K562 (cell line): ENCODE measurements at regions not wholly inside any gene's neighbourhood (a gene's known extent, or its start where the extent isn't known, plus 50 kb on each side); places are given as distances from the start of the nearest gene placed in this dataset.

Experiments
- ATAC-seq: fragments of 200-7000 bp; cut with Tn5 transposase; 3 replicates; pipeline ENCODE4 v1.9.1; 2020; ENCODE audit warnings: moderate library complexity
- BruUV-seq: library from RNA; stranded (reverse); fragments of 400-500 nt; replicated peaks from 2 replicates; lab custom pipeline; 2021; lab: Mats Ljungman, UMichigan
- CTCF ChIA-PET: fragments of 300-600 bp; formaldehyde crosslinking; extraction: SDS; loops from one replicate; lab custom pipeline; 2021; ENCODE audit warnings: low intra/inter-chr PET ratio; lab: Yijun Ruan, JAX
- POLR2A ChIA-PET: fragments of 300-600, 350-650 bp; sonication (Branson Sonifier 250); formaldehyde crosslinking; extraction: SDS; loops from one replicate; lab custom pipeline; 2021; ENCODE audit warnings: antibody characterized with exemption, inconsistent platforms; lab: Yijun Ruan, JAX
- DNase-seq, 4 experiments: peaks; one replicate each; pipeline versions ENCODE4 v3.0.0 to v3.0.0-alpha.2; 2011 to 2018; ENCODE audit warnings: low spot score in 3 of 4, mixed read lengths in 3 of 4; ENCODE audit errors: extremely low read depth in 1 of 4
- FAIRE-seq: peaks from 2 replicates; lab custom pipeline; 2011; peaks lifted over from hg19 to GRCh38; lab: Jason Lieb, UNC
- H2AFZ ChIP-seq: 2 replicates; pipeline ENCODE4 v1.6.0; 2011; ENCODE audit warnings: low read depth, low read length, control low read depth, inconsistent platforms
- H3K27ac ChIP-seq: fragments of 200-600 bp; 3 replicates; pipeline ENCODE4 v1.8.0; 2011; ENCODE audit warnings: low read depth, mild to moderate bottlenecking, control low read depth, inconsistent platforms, low read length, moderate library complexity, mixed read lengths; ENCODE audit errors: extremely low read depth
- H3K27me3 ChIP-seq, 2 experiments: fragments of 300-600 bp in 1 of 2; 2 replicates in 1 of 2; 3 replicates in 1 of 2; pipeline versions ENCODE4 v1.6.0 to v1.8.0; 2011; ENCODE audit warnings: inconsistent platforms in 2 of 2, low read length in 2 of 2, mild to moderate bottlenecking in 1 of 2, mixed read lengths in 1 of 2, moderate library complexity in 1 of 2; ENCODE audit not compliant: control insufficient read depth in 2 of 2, insufficient read depth in 2 of 2
- H3K36me3 ChIP-seq: fragments of 300-600 bp; 3 replicates; pipeline ENCODE4 v1.8.0; 2011; ENCODE audit warnings: mild to moderate bottlenecking, low read length, inconsistent platforms; ENCODE audit not compliant: control insufficient read depth, insufficient read depth
- H3K4me1 ChIP-seq, 2 experiments: fragments of 200-600 bp in 1 of 2; replicated peaks in 1 of 2; 2 replicates in 1 of 2; 3 replicates in 1 of 2; pipeline versions ENCODE4 v1.5.1 to v1.8.0; 2011; ENCODE audit warnings: inconsistent platforms in 2 of 2, low read length in 2 of 2, mild to moderate bottlenecking in 1 of 2, mixed read lengths in 1 of 2, moderate library complexity in 1 of 2; ENCODE audit not compliant: control insufficient read depth in 2 of 2, insufficient read depth in 2 of 2
- H3K4me2 ChIP-seq: 2 replicates; pipeline ENCODE4 v1.6.1; 2011; ENCODE audit warnings: low read length, control low read depth, inconsistent platforms, mixed read lengths; ENCODE audit not compliant: insufficient read depth
- H3K4me3 ChIP-seq: fragments of 200-600 bp; sonication (generic), shearing (Covaris generic); 2 replicates; pipeline ENCODE4 v1.5.1; 2016; ENCODE audit warnings: control low read depth, inconsistent platforms
- H3K79me2 ChIP-seq: fragments of 200-600 bp; 3 replicates; pipeline ENCODE4 v1.8.0; 2011; ENCODE audit warnings: low read length, inconsistent platforms; ENCODE audit not compliant: control insufficient read depth, insufficient read depth
- H3K9ac ChIP-seq, 2 experiments: 2 replicates each; pipeline versions ENCODE4 v1.6.0 to v1.6.1; 2011; ENCODE audit warnings: low read depth in 2 of 2, low read length in 2 of 2, control low read depth in 1 of 2, inconsistent platforms in 1 of 2, mild to moderate bottlenecking in 1 of 2, mixed read lengths in 1 of 2; ENCODE audit not compliant: insufficient read depth in 1 of 2
- H3K9me1 ChIP-seq: one replicate; pipeline ENCODE4 v1.6.0; 2011; ENCODE audit warnings: inconsistent platforms, mild to moderate bottlenecking, low read length, moderate library complexity; ENCODE audit not compliant: control insufficient read depth, insufficient read depth
- H3K9me3 ChIP-seq: replicated peaks from 2 replicates; pipeline ENCODE4 v1.5.1; 2011; ENCODE audit warnings: low read depth, low read length, inconsistent platforms; ENCODE audit not compliant: control insufficient read depth, insufficient read depth
- H4K20me1 ChIP-seq: replicated peaks from 2 replicates; pipeline ENCODE4 v1.6.1; 2011; ENCODE audit warnings: low read length, inconsistent platforms, mixed read lengths; ENCODE audit not compliant: control insufficient read depth, insufficient read depth
- ATF4 ChIP-seq: fragments of 450-650 bp; formaldehyde crosslinking; IDR thresholded peaks from 2 replicates; pipeline ENCODE4 v1.4.0; 2022; ENCODE audit warnings: mild to moderate bottlenecking, moderate library complexity
- DIDO1 ChIP-seq: fragments of 450-650 bp; IDR thresholded peaks from 2 replicates; pipeline ENCODE4 v1.6.1; 2016; ENCODE audit warnings: low read depth, missing biosample characterization, missing genetic modification characterization
- MAX ChIP-seq: sonication (generic); formaldehyde crosslinking; IDR thresholded peaks from 2 replicates; pipeline ENCODE4 v1.9.0; 2022; ENCODE audit warnings: mild to moderate bottlenecking, missing genetic modification reagents
- MAZ ChIP-seq, 2 experiments: fragments of 450-650 bp in 1 of 2; sonication (generic) in 1 of 2; formaldehyde crosslinking; IDR thresholded peaks in 1 of 2; conservative IDR thresholded peaks in 1 of 2; 2 replicates each; pipeline versions ENCODE4 v1.4.0 to v1.5.0; 2020; ENCODE audit warnings: mild to moderate bottlenecking in 1 of 2, missing genetic modification reagents in 1 of 2
- RBM15 ChIP-seq: fragments of 200-400 bp; formaldehyde crosslinking; IDR thresholded peaks from 2 replicates; pipeline ENCODE4 v1.6.1; 2018; ENCODE audit warnings: mild to moderate bottlenecking, low read length, moderate library complexity; ENCODE audit not compliant: insufficient read depth
- SMARCE1 ChIP-seq: fragments of 450-650 bp; IDR thresholded peaks from 2 replicates; pipeline ENCODE4 v1.7.1; 2016; ENCODE audit warnings: mild to moderate bottlenecking
- TSHZ1 ChIP-seq: fragments of 250-450 bp; sonication (Bioruptor Pico); IDR thresholded peaks from 2 replicates; pipeline ENCODE4 v1.4.0; 2020; ENCODE audit warnings: mild to moderate bottlenecking, moderate library complexity
- VEZF1 ChIP-seq: fragments of 200-800 bp; sonication (Bioruptor generic); IDR thresholded peaks from 2 replicates; pipeline ENCODE4 v1.6.1; 2017; ENCODE audit warnings: missing genetic modification characterization, missing compliant biosample characterization
- ZNF384 ChIP-seq: IDR thresholded peaks from 2 replicates; pipeline ENCODE4 v1.6.1; 2012; ENCODE audit warnings: low read depth, low read length, improper control_type of control experiment
- ZNF398 ChIP-seq: fragments of 250-450 bp; sonication (Bioruptor Pico); IDR thresholded peaks from 2 replicates; pipeline ENCODE4 v1.8.0; 2021; ENCODE audit warnings: moderate library complexity, mild to moderate bottlenecking, inconsistent platforms
- ZNF449 ChIP-seq: fragments of 250-450 bp; sonication (Bioruptor Pico); IDR thresholded peaks from 2 replicates; pipeline ENCODE4 v1.8.0; 2022; ENCODE audit warnings: moderate library complexity, mild to moderate bottlenecking, inconsistent platforms
- ZNF79 ChIP-seq: fragments of 250-450 bp; sonication (Bioruptor Pico); IDR thresholded peaks from 2 replicates; pipeline ENCODE4 v1.4.0; 2020; ENCODE audit warnings: low read depth, mild to moderate bottlenecking, moderate library complexity
- WGBS: fragments of 100-300 bp; shearing (Covaris generic); methylation state at CpG from one replicate; pipeline ENCODE4 v1.1.6; 2016; ENCODE audit warnings: low coverage, mixed read lengths; ENCODE audit not compliant: insufficient coverage; ENCODE audit errors: missing lambda C conversion rate; 5-methylcytosine and 5-hydroxymethylcytosine counted together
- in situ Hi-C: fragments of 300-500 bp; cut with MboI; formaldehyde crosslinking; loops from 4 replicates; pipeline ENCODE4 v1.15.0; 2018; ENCODE audit warnings: inconsistent platforms, mixed read lengths
- intact Hi-C: fragments of 100-400 bp; cut with micrococcal nuclease; formaldehyde crosslinking; loops from 2 replicates; pipeline ENCODE4 v1.14.2; 2022

GRCh38 chr1:29567257-29567656 lies 330.9 kb downstream of the PTPRU start:
- BruUV-seq: no TSS peak
- no peaks in the 10 kb centered on the region for H3K9me1 ChIP-seq
- 4% methylated on average over 1 of the region's 1 CpG for WGBS
- no peaks in the 10 kb centered on the region for H3K4me1 ChIP-seq
- in situ Hi-C loops (no loop called here), intact Hi-C loops (no loop called here)
- DNase-seq: no peak
- H3K79me2 ChIP-seq: no peaks in the 10 kb centered on the region
- POLR2A ChIA-PET: no interaction called here
- no peak for TF ChIP-seq RBM15
- no peak for TF ChIP-seq MAZ (CRISPR knock-in tag; conservative IDR thresholded peaks at IDR 0.05 in 1 of 2, IDR thresholded peaks at IDR 0.05 in 1 of 2)
- no peak for TF ChIP-seq TSHZ1 (CRISPR knock-in tag)
- no peak for TF ChIP-seq MAX (CRISPR knock-in tag)
- no peak for TF ChIP-seq VEZF1
- TF ChIP-seq ZNF449: no peak
- no peak for TF ChIP-seq ZNF79 (CRISPR knock-in tag)
- TF ChIP-seq ZNF384: no peak
- no peak for TF ChIP-seq DIDO1 (tag)
- TF ChIP-seq ATF4 (CRISPR knock-in tag): no peak
- TF ChIP-seq SMARCE1: no peak
- TF ChIP-seq ZNF398 (CRISPR knock-in tag): no peak
- TF ChIP-seq, all 486 proteins: peak for 0
- Histone ChIP-seq H3K36me3 (no peaks in the 10 kb centered on the region), H4K20me1 (no peaks in the 10 kb centered on the region), H3K4me2 (no peak overlapping the region), H3K4me3 (no peak overlapping the region), H3K9me3 (peaks cover 6% of the 10 kb centered on the region; the same call in 1 of the 2 replicates), H3K27ac (no peak overlapping the region), H3K27me3 (no peaks in the 10 kb centered on the region), H2AFZ (no peak overlapping the region), H3K9ac (no peak overlapping the region)
- FAIRE-seq (no peak), ATAC-seq (no peak)
- CTCF ChIA-PET: no interaction called here
